Dedifferentiated amniotic fluid mesenchymal stem cell (primary cell): ENCODE measurements at regions not wholly inside any gene's neighbourhood (a gene's known extent, or its start where the extent isn't known, plus 50 kb on each side); places are given as distances from the start of the nearest gene placed in this dataset.
"Not testable (repeated sequence)": the region's sequence is repeated elsewhere in the genome, so short reads cannot be mapped to it uniquely, and the experiment has no call there.

ENCODE experiments used
- DNase-seq: peaks from one replicate; pipeline ENCODE4 v3.0.0-alpha.2; 2016; ENCODE audit errors: extremely low spot score

DNA sequence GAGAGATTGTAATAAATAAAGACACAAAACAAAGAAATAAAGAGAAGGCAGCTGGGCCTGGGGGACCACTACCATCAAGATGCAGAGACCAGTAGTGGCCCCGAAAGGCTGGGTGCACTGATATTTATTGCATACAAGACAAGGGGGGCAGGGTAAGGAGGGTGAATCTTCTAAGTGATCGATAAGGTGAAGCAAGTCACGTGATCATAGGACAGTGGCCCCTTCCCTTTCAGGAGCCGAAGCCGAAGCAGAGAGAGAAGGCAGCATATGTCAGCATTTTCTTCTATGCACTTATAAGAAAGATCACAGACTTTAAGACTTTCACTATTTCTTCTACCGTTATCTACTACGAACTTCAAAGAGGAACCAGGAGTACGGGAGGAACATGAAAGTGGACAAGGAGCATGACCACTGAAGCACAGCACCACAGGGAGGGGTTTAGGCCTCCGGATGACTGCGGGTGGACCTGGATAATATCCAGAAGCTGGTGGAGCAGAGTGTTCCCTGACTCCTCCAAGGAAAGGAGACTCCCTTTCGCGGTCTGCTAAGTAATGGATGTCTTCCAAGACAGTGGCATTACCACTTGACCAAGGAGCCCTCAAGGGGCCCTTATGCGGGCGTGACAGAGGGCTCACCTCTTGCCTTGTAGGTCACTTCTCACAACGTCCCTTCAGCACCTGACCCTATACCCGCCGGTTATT, 126.4 kb downstream of the RBM46 start:
- not testable (repeated sequence) for DNase-seq

DNA sequence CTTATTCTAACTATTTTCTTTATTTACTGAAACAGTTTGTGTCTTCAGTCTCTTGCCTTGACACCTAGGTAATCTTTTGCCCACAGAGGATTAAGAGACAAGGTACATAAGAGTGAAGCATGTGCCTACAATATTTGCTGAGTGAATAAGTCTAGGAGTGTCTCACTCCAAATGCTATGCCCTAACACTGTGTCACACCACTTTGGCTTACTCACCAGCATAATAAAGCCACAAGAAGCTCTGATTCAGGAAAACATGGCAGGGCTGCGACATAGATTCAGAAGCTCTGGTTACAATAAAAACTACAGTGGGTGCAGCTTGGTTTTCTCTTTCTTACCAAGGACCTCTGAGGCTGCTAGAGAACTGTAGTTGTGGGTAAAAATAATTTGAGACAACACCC, 127.1 kb downstream of the RBM46 start:
- no peak for DNase-seq

DNA sequence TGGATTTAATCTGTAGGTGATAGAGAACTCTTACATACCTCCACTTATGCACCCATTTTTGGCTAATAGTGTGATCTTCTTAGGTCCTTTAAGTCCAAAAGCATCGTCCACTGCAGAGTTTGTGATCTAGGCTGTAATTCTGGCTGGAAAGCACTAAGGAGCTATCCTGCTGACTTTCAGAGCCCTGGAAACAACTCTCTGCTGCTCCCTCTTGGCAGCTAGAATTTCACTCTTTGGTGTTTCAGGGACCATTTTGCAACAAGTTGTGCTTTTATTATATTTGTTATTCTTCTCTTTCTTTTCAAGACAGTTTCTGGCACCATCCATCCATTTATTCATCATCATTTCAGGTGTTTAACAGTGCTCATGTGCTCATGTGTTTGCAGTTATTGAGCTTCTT, 130.0 kb downstream of the RBM46 start:
- peak; percentile 28 for DNase-seq

DNA sequence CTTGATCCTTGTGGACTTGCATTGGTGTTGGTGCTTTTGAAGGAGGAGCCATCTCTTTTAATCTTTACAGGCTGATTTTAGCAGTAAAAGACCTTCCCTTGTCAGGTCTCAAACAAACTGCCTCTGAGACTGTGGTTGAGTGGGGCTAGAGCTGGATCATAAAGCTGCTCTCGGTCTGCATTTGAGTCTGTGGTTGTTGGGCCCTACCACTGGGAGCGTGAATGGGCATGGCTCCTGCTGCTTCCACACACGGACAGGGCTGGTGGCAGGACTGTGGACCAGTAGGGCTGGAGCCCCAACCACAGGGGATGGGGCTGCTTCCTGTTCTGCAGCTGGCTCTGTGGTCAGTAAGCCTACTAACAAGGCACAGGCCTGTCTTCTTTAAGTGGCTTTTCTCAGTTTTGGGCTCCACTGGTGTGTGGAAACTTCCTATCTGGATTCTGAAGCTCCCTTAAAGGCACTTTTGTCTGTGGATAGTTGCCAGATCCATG, 130.6 kb downstream of the RBM46 start:
- DNase-seq = no peak

DNA sequence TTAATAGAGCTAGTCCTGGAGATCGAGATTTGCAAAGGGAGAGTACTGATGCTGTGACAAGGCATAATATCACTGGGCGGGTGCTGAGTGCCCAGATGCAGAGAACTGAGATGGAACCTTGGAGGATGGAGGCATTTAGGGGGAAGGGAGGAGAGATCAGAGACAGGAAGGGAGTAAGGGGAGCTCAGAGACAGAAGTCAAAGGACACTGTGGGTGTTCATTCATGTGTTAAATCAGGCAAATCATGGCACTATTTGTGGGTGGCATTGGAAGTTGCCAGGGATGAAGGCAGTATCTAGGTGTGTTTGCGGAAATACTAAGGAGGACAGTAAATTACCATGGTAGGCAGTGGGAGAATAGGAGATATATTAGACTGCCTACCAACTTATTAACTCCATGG, 135.0 kb downstream of the RBM46 start:
- DNase-seq = no peak

DNA sequence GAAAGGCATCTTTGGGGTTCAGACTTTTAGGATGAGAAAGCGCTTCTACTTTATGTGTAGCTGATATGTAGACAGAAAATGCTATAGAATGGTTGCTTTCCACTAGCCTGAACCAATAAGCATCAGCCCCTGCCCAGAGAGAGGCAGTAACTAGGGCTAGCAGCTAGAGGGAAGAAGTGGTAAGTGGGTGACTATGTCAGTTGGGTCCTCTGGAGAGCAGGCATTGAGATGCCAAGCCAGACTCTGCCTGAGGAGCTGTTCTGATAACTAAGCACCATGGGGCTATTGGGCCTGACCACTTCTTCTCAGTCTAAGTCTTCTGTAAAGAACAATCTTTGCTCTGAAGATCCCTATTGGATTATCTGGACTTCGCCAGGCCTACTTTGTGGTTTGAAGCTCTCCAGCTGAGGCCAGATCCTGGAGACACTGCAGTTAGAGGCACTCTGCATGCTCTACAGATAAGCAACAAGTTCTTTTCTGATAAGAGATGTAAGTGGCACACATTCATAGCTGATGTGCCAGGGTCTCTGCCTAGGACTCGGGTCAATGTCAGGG, 146.1 kb downstream of the RBM46 start:
- DNase-seq = no peak

DNA sequence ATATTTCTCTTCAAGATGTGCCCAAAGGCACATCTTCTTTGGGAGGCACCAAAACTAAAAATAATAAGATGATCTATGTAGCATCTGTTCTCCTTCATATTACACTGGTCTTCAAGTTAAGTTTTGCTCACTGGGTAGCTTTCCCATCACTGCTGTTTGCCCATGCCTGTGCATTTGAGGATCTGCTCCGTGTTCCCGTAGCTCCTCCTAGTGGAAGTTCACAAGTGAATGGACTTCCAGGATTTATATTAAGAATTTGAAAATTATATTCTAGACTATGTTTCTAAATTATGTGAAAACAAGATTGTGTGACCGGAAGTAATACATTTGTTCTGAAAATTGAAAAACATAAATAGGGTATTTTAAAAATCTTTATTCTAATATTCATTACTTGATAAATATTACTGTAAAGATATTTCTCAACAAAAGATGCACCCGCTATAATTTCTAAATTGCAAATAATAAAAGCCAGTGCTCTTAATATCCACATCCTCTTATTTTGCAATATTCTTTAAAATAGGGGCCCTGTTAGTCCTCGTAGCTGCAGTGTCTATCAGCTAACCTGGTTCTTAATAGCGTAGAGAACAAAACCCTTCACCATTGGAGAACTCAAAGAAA, 147.7 kb downstream of the RBM46 start:
- peak; percentile 48 for DNase-seq

DNA sequence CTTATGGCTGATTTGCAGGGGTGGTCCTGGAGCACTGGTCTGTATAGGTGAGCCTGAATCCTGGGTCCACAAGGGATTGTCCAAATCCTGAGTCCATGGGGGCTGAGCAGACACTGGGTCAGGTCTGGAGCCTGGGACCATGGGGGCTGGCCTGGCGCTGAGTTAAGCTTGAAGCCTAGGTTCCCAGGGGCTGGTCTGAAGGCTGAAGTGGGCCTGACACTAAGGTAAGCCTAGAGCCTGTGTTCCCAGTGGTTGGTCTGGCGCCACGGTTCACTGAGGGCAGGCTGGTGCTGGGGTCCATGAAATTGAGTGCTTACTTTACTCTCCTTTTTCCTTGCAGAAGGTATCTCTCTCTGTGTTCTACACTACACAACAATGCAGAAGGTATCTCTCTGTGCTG, 155.8 kb downstream of the RBM46 start:
- DNase-seq = no peak

DNA sequence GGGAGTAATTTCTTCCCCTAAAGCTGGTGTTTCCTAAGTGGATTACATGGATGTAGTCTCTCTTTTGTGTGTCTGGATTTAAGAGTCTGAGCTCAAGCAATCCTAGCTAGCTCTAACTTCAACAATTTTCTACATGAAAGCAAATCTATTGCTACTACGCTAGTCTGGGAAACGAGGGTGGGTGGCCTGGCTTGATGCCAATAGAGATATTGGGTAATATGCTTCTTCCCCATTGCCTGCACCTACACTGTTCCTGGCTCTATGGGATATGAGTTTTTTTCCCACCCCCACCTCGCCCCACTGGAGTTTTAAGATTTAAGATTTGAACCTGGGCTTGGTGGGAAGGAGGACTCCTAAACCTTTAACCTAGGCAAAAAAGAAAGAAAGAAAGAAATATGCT, 158.8 kb downstream of the RBM46 start:
- DNase-seq = no peak

DNA sequence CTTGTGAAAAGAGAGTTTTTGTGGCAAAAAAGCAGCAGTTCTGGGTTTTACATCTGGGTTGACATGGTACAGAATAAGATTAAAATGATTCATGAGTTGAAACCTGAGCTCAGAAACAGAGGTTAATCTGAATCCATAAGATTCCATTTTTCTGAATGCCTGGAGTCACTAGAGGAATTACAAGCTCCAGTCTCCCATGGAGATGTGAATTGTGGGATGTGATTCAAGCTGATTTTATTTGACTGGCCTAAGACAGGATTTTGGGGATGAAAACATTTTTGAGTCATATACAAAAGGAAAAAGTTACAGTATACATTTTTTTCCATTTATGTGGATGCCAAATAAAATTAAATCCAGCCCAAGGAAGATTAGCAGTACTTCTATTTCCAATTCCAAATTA, 161.1 kb downstream of the RBM46 start:
- no peak for DNase-seq

DNA sequence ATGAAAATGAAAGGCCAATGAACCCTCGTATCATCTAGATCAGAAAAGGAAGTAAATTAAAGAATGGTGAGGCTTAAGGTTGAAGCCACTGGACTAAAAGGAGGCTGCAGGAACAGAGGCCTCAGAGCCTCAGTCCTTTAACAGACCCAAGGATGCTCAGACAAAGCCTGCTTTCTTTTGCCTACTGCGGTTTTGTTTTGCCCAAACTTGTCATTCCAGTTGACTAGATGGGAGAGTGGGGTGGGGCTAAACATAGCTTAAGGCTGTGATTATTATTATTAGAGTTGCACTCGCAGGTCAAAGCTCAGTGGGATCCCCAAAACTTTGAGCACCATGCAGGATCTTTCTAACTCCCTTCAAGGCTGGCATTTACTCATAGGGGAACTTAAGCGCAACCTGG, 163.9 kb downstream of the RBM46 start:
- DNase-seq = no peak

DNA sequence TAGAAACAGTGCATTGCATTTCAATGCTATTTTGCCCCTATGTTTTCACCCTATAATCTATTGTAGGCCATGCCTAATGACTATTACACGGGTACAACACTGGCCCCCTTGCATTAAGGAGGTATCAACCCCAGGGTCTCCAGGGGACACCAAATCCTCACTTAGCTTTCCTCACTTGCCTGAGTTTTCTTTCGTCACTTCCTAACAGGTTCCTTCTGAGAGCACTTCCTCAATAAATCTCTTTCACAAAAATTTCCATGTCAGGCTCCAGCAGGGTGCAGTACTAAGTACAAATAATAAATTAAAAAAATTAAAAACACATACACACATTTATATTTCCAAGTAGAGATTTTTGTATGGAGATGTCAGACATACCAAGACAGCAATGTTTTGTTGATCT, 165.0 kb downstream of the RBM46 start:
- no peak for DNase-seq

DNA sequence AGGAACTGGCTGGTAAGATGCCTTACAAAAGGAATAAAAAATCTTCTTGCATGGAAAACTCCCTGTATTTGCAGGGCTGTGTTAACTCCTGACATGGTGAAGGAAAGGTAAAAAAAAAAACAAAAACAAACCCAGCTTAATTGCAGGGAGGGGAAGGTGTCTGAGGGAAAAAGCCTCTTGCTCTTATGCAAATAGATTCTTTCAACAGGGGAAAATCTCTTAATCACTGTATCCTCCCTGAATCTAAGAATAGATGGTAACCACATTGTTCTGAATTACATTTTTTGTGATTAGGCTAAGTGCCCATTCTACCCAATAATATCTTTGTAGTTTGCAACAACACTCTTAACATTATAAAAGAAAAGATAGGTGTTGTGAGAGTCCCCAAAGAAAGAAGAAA, 172.6 kb downstream of the RBM46 start:
- DNase-seq = no peak

DNA sequence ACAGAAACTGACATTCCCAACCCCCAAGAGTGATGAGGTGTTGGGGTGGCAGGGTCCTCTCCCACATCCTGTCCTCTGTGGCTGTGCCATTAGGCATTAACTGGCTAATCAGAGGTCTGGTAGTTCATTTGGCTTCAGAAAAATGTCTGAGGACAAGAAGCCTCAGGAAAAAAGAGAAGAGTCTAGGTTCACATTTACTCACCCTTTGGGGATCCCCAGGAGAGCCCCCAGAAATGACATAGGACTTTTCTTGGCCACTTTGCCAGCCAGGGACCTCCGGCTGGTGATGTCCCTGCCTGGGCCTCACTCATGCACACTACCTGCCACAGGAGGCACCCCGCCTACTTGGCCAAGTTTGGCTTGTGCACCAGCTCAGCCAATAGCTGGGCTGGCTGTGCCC, 173.0 kb downstream of the RBM46 start:
- no peak for DNase-seq

DNA sequence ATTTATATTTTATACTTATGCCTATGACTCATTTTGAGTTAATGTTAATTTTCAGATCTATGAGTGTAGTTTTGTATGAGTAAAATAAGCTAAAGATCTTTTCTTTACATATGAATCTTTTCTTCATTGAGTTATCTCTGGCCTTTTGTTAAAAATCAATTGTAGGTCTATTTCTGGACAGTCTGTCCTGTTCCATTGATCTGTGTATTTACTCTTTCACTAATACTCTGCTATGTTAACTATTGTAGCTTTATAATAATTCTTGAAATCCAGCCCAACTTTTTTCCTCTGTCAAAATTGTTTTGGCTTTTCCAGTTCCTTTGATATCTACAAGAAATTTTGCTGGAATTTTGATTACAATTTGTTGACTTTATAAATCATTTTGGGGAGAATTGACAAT, 177.0 kb downstream of the RBM46 start:
- no peak for DNase-seq

DNA sequence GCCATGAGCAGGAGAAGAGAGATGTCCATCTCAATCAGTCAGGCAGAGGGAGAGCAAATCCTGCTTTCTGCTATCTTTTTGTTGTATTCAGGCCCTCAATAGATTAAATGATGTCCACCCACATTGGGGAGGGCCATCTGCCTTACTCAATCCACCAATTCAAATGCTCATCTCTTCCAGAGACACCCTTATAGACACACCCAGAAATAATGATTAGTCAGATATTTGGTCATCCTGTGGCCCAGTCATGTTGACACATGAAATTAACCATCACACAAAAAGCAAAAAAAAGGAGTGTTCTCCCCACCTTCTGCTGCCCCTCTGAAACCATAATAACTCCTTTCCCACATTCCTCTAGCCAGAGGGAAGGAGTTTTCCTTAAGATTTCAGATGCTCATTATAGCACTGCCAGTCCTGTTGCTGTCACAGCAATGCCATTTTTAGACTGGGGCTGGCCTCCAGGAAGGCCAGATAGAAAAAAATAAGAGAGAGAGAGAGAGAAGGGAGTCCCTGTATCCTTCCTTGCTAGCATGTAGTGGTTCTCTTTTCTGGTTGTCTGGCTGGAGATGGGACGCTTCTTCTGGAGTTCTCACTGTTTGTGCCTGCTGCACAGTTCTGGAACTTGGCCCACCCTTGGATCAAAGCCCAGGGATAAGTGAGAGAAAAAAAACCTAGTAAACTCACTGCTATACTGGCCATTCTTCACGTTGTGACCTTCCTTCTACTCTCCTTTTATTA, 177.7 kb downstream of the RBM46 start:
- DNase-seq = no peak

DNA sequence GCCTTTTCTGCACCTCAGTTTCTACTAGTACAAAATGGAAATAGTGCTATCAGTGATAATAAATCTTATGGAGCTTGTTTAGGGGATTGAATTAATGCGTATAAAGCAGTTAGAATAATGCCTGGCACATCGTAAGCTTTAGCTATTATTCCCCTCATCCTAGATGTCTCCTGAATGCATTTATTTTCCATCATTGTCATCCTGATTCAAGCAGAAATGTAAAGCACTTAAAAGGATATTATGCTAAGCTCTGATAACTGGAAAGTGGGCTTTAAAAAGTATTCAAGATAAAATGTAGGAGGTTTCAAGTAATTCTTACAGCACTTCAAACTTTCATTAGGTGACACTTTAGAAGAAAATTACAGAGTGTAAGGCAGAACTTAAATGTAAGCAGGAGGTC, 178.7 kb downstream of the RBM46 start:
- no peak for DNase-seq

DNA sequence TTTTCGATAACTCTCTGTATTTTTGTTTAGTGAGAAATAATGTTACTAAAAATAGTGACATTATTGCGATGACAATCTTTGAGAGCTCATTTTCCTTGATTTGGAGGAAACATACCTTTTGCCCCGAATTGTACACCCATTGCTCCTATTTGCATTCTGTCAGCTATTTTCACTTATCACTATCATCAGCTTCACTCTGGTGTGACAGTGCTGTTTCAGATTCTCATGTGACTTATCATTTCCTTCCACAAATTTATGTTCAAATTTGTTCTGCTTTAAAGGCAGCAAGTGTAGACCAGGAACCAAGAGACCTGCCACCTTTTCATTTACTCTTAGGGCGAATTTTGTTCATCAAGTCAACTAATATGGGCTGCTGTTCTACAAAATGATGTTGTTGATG, 179.4 kb downstream of the RBM46 start:
- DNase-seq = no peak

DNA sequence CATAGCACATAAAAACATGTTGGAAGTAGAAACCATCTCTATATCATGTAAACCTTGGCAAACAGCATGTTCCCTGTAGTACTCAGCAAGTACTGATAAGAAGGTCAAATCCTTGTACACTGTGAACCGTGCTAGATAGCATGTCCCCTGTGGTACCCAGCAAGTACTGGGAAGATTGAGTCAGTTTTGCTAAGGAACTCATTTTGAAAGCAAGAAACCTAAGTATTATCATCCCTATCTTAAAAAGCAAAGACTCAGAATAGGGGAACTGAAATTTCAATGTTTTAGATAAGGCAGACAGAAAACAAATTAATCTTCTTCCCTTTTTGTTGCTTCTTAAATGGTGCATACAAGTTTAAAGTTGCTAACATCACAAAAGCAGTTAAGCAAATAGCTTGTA, 180.2 kb downstream of the RBM46 start:
- DNase-seq = no peak

DNA sequence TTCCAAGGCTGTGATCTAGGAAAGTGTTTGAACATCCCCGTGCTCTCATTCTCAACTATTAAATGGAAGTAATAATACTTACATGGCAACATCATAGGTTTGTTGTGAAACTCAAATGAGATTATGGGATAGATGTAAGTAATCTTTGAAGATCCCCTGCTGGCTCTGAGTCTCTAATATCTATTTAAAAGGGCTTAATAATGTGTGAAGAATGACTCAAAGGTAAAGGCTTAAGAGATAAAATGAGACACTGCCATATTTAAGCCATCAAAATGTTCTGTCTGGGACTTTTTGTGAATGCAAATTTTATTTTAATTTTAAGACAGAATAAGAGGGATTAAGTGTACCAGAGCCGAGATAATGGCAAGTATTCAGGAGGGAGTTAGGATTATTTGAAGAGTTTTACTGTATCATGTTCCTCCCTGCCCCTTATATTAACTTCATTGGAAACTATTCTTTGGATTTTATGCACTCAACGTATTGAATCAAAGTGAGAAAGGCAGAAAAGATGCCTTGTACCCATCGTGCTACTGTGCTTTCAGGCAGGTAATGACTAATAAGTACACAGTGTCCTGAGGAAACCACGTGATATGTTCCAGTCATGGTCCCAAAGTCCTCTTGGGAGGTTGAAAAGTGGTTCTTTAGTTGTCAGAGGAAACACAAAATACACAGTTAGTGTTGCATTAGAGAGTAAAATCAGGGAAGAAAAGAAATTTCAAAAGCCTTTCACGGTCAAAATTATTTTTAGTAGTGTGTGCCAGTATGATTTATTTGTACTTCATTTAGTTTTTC, 192.4 kb downstream of the RBM46 start:
- no peak for DNase-seq

DNA sequence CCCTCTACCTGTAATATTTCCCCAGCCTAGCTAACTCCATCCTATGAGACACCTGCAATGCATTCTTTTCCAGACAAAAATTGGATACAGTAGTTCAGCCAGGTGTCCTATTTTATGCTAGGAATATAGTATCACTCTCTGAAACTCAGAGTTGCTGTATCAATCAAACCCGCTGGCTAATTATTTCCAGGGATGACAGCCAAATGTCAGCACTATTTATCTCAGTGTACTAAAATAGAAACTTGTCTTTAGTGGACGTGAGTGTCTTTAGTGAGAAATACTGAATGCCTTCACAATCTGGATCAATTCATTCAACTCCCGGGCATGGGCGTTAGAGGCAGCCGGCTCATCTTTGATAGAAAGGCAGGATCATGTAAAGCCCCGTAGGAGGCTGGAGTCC, 196.2 kb downstream of the RBM46 start:
- no peak for DNase-seq
